ENCODE measurements at regions not wholly inside any gene's neighbourhood (a gene's known extent, or its start where the extent isn't known, plus 50 kb on each side); places are given as distances from the start of the nearest gene placed in this dataset.

DNA sequence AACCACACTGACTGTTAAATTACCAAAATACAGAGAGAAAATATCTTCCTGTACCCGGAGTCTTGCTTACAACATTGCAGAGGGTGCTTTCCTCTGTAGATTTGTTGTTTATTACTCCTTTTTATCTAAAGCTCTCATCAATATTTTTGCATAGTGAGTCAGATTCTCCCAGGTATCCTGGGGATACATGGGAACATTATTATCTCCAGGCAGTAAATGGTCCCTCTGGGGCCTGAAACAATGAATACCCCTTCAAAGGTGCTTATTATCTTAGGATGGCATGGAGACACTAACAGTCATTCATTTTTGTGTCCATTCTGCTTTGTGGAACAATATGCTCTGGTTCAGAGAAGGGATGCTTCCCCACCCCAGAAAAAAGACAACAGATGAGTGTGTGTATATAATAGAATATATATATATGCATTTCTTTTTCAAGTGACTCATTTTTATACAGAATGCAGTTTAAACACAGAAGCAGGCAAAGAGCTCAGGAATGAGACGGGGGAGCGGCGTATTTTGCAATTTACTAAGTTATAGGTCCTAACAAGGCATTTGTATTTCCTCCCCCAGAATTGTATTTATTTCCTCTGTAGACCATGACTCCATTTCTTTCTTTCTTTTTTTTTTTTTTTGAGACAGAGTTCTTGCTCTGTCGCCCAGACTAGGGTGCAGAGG lies 424.8 kb upstream of the ZEB2 start:
- no CpG with 5 or more reads among the region's 5 CpGs for WGBS (ENCODE audit: extremely low coverage, insufficient read length, low lambda C conversion rate)
- Histone ChIP-seq H2BK15ac (ENCODE audit: low read depth, low read length) (no peak overlapping the region), H3K4me1 (ENCODE audit: insufficient read depth, low read length) (no peaks in the 10 kb centered on the region; the same call in 1 of the 2 replicates), H2BK5ac (ENCODE audit: insufficient read length, low read length) (no peak overlapping the region), H3K23me2 (ENCODE audit: insufficient read length, low read depth, low read length, poor library complexity, severe bottlenecking) (no peaks in the 10 kb centered on the region), H2AFZ (ENCODE audit: low read length) (no peak overlapping the region), H4K91ac (ENCODE audit: insufficient read length, low read depth, low read length) (no peak overlapping the region), H3K79me2 (ENCODE audit: insufficient read depth, low read length) (no peaks in the 10 kb centered on the region), H3K9me3 (ENCODE audit: control insufficient read depth, low read depth, low read length) (no peaks in the 10 kb centered on the region), H2AK5ac (ENCODE audit: insufficient read length, low read length) (no peak overlapping the region), H3K9ac (ENCODE audit: extremely low read depth, insufficient read length, low read length) (no peak overlapping the region), H3K27ac (ENCODE audit: insufficient read length, low read depth, low read length) (no peak overlapping the region), H3K4me2 (ENCODE audit: insufficient read depth, insufficient read length, low read length) (no peak overlapping the region), H3K27me3 (ENCODE audit: insufficient read depth, low read length) (no peaks in the 10 kb centered on the region), H4K5ac (ENCODE audit: insufficient read length, low read depth, low read length) (no peak overlapping the region), H3K56ac (ENCODE audit: insufficient read length, low read depth, low read length) (no peak overlapping the region), H2BK120ac (ENCODE audit: low read depth, low read length, poor library complexity, severe bottlenecking) (no peak overlapping the region), H4K20me1 (ENCODE audit: control insufficient read depth, insufficient read depth, insufficient read length) (no peaks in the 10 kb centered on the region), H3K23ac (ENCODE audit: insufficient read length, low read depth, low read length) (no peak overlapping the region), H2BK20ac (ENCODE audit: low read depth, low read length, poor library complexity, severe bottlenecking) (no peak overlapping the region), H3K14ac (ENCODE audit: insufficient read depth, low read length) (no peak overlapping the region), H3K18ac (ENCODE audit: insufficient read length, low read depth, low read length) (no peak overlapping the region), H3K4ac (ENCODE audit: low read depth, low read length) (no peak overlapping the region), H3T11ph (ENCODE audit: low read length) (no peak overlapping the region), H4K8ac (replicated peaks; ENCODE audit: insufficient read length, low read depth, low read length) (no peak overlapping the region), H2BK12ac (ENCODE audit: insufficient read length, low read depth, low read length) (no peak overlapping the region), H3K79me1 (ENCODE audit: insufficient read depth, low read depth, low read length, poor library complexity, severe bottlenecking) (no peaks in the 10 kb centered on the region)
- H3K4me1 Mint-ChIP-seq = peaks cover 8 to 12% of the 10 kb centered on the region in 2 experiments; a peak in 2 of 4 replicates
- no peaks in the 10 kb centered on the region for H3K36me3 Mint-ChIP-seq (ENCODE audit: insufficient read depth in 1 of 3, low read depth in 3 of 3)
- H3K4me3 Mint-ChIP-seq = no peak overlapping the region
- no peaks in the 10 kb centered on the region for H3K27me3 Mint-ChIP-seq (ENCODE audit: low read depth)
- no peak for DNase-seq
- H3K27ac Mint-ChIP-seq = no peak overlapping the region
- H3K9me3 Mint-ChIP-seq = no peaks in the 10 kb centered on the region
- TF ChIP-seq, protein P1, sequence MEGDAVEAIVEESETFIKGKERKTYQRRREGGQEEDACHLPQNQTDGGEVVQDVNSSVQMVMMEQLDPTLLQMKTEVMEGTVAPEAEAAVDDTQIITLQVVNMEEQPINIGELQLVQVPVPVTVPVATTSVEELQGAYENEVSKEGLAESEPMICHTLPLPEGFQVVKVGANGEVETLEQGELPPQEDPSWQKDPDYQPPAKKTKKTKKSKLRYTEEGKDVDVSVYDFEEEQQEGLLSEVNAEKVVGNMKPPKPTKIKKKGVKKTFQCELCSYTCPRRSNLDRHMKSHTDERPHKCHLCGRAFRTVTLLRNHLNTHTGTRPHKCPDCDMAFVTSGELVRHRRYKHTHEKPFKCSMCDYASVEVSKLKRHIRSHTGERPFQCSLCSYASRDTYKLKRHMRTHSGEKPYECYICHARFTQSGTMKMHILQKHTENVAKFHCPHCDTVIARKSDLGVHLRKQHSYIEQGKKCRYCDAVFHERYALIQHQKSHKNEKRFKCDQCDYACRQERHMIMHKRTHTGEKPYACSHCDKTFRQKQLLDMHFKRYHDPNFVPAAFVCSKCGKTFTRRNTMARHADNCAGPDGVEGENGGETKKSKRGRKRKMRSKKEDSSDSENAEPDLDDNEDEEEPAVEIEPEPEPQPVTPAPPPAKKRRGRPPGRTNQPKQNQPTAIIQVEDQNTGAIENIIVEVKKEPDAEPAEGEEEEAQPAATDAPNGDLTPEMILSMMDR (conservative IDR thresholded peaks at IDR 0.05) = no peak
